OCI-LY3 (cell line): ENCODE measurements at regions not wholly inside any gene's neighbourhood (a gene's known extent, or its start where the extent isn't known, plus 50 kb on each side); places are given as distances from the start of the nearest gene placed in this dataset.

Experiments used
- H2AFZ ChIP-seq: fragments of 200-600, 300-600 bp; shearing (Covaris generic); 2 replicates; pipeline ENCODE4 v1.6.0; 2014; ENCODE audit warnings: antibody characterized with exemption, low read depth, low read length
- H3K27ac ChIP-seq: fragments of 200-600, 300-600 bp; sonication (generic); 2 replicates; pipeline ENCODE4 v1.5.1; 2014; ENCODE audit warnings: mild to moderate bottlenecking, low read length, moderate library complexity, mixed read lengths
- H3K27me3 ChIP-seq: fragments of 200-600, 300-600 bp; sonication (generic); 2 replicates; pipeline ENCODE4 v1.6.1; 2014; ENCODE audit warnings: low read depth, low read length, mixed read lengths
- H3K36me3 ChIP-seq: fragments of 200-600, 300-600 bp; sonication (generic); replicated peaks from 2 replicates; pipeline ENCODE3; 2014; ENCODE audit warnings: low read depth, low read length, mixed read lengths
- H3K4me1 ChIP-seq: fragments of 300-600, 200-600 bp; sonication (generic); 2 replicates; pipeline ENCODE4 v1.6.1; 2014; ENCODE audit warnings: low read length, mixed read lengths
- H3K4me2 ChIP-seq: fragments of 200-600, 300-600 bp; sonication (generic); 2 replicates; pipeline ENCODE4 v1.6.1; 2014; ENCODE audit warnings: low read length, mixed read lengths
- H3K4me3 ChIP-seq: fragments of 300-600, 200-600 bp; sonication (generic); 2 replicates; pipeline ENCODE4 v1.5.1; 2014; ENCODE audit warnings: antibody characterized with exemption, mild to moderate bottlenecking, low read length, moderate library complexity
- H3K79me2 ChIP-seq: fragments of 300-600, 200-600 bp; shearing (Covaris generic); 2 replicates; pipeline ENCODE4 v1.6.1; 2014; ENCODE audit warnings: mild to moderate bottlenecking, low read length, mixed read lengths
- H3K9ac ChIP-seq: fragments of 300-600, 200-600 bp; shearing (Covaris generic); 2 replicates; pipeline ENCODE4 v1.6.0; 2014; ENCODE audit warnings: mild to moderate bottlenecking, low read length, moderate library complexity
- H3K9me3 ChIP-seq: fragments of 200-600, 300-600 bp; shearing (Covaris generic); 2 replicates; pipeline ENCODE4 v1.6.1; 2014; ENCODE audit warnings: low read length, mixed read lengths; ENCODE audit not compliant: insufficient read depth
- H4K20me1 ChIP-seq: fragments of 200-600, 300-600 bp; sonication (generic); 2 replicates; pipeline ENCODE4 v1.6.1; 2016; ENCODE audit warnings: low read length, mixed read lengths; ENCODE audit not compliant: insufficient read depth
- EZH2phosphoT487 ChIP-seq: fragments of 200-600 bp; shearing (Covaris generic); IDR thresholded peaks from 2 replicates; pipeline ENCODE4 v1.6.1; 2018; ENCODE audit warnings: antibody characterized with exemption, mixed run types, low read depth
- TF ChIP-seq, protein P1 (sequence below): fragments of 200-600, 300-600 bp; sonication (generic); IDR thresholded peaks from 2 replicates; pipeline ENCODE4 v1.5.1; 2014; ENCODE audit warnings: antibody characterized with exemption, low read length, low read depth

DNA sequence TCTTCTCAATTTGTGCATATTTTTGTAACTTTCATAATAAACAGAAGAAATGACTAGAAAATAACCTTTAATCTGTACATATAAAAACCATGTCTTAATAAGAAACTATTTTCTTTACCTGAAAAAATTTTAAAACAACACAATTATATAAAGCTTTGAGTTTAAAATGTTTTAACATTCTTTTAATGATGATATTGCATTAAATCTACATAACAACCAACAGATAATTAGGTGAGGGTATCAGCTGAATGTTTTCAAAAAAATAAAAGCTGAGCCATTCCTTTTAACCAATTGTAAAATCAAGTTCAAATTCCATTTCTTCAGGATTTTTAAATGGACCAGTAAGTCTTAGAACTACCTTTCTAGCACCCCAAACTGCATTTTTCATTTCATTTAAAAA, 1185.0 kb upstream of the CITED2 start:
- H3K4me3 ChIP-seq, result no peak overlapping the region
- H3K79me2 ChIP-seq, result no peaks in the 10 kb centered on the region
- no peak overlapping the region for H3K4me2 ChIP-seq
- no peaks in the 10 kb centered on the region for H4K20me1 ChIP-seq
- H2AFZ ChIP-seq, result no peak overlapping the region
- no peaks in the 10 kb centered on the region for H3K36me3 ChIP-seq
- no peak overlapping the region; the same call in 1 of the 2 replicates for H3K9ac ChIP-seq
- no peak overlapping the region for H3K27ac ChIP-seq
- H3K27me3 ChIP-seq, result no peaks in the 10 kb centered on the region
- no peaks in the 10 kb centered on the region for H3K4me1 ChIP-seq
- H3K9me3 ChIP-seq, result no peaks in the 10 kb centered on the region
- TF ChIP-seq, protein P1, sequence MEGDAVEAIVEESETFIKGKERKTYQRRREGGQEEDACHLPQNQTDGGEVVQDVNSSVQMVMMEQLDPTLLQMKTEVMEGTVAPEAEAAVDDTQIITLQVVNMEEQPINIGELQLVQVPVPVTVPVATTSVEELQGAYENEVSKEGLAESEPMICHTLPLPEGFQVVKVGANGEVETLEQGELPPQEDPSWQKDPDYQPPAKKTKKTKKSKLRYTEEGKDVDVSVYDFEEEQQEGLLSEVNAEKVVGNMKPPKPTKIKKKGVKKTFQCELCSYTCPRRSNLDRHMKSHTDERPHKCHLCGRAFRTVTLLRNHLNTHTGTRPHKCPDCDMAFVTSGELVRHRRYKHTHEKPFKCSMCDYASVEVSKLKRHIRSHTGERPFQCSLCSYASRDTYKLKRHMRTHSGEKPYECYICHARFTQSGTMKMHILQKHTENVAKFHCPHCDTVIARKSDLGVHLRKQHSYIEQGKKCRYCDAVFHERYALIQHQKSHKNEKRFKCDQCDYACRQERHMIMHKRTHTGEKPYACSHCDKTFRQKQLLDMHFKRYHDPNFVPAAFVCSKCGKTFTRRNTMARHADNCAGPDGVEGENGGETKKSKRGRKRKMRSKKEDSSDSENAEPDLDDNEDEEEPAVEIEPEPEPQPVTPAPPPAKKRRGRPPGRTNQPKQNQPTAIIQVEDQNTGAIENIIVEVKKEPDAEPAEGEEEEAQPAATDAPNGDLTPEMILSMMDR, result no peak
- TF ChIP-seq EZH2phosphoT487, result no peak

DNA sequence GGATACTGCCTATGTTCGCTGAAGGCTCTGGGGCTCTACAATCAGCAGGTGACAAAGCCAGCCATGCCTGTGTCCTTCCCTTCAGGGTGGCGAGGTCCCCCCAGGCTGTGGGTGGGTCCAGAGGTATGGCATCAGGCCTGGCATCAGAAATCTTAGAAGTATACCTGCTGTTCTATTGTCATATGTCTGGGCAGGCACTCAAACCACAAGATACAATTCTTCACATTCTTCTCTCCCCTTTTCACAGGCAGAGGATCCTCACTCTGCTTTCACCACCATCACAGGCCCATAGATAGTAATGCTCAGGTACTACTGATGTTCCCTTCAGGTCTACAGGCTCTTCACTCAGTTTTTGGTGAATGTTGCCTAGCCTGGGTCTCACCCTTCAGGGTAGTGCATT, 1180.0 kb upstream of the CITED2 start:
- no peak overlapping the region for H2AFZ ChIP-seq
- H3K27ac ChIP-seq, result no peak overlapping the region
- no peaks in the 10 kb centered on the region for H3K36me3 ChIP-seq
- H3K9me3 ChIP-seq, result no peaks in the 10 kb centered on the region
- H3K4me2 ChIP-seq, result no peak overlapping the region
- H3K4me1 ChIP-seq, result no peaks in the 10 kb centered on the region
- H3K27me3 ChIP-seq, result no peaks in the 10 kb centered on the region
- H3K9ac ChIP-seq, result no peak overlapping the region
- no peak overlapping the region for H3K4me3 ChIP-seq
- H3K79me2 ChIP-seq, result no peaks in the 10 kb centered on the region
- TF ChIP-seq, protein P1, result no peak
- no peak for TF ChIP-seq EZH2phosphoT487
- H4K20me1 ChIP-seq, result no peaks in the 10 kb centered on the region

DNA sequence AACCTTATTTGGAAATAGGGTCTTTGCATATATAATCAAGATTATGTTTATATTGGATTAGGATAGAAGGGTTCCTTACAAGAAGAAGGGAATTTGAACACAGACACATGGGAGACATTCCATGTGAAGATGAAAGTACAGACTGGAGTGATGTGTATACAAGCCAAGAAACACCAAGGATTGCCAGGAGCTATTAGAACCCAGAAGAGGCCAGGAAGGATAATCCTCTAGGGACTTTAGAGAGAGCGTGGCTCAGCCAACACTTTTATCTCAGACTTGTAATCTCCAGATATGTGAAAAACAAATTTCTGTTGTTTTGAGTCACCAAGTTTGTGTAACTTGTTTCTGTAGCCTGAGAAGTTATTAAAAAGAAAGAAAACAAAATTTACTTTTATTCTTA, 1173.9 kb upstream of the CITED2 start:
- Histone ChIP-seq H3K27me3 (no peaks in the 10 kb centered on the region), H3K4me2 (no peak overlapping the region), H4K20me1 (no peaks in the 10 kb centered on the region), H3K9ac (no peak overlapping the region), H3K9me3 (no peaks in the 10 kb centered on the region), H3K27ac (no peak overlapping the region), H3K79me2 (no peaks in the 10 kb centered on the region), H3K4me3 (no peak overlapping the region), H2AFZ (no peak overlapping the region), H3K4me1 (no peaks in the 10 kb centered on the region), H3K36me3 (no peaks in the 10 kb centered on the region)
- TF ChIP-seq, protein P1, result no peak
- no peak for TF ChIP-seq EZH2phosphoT487

DNA sequence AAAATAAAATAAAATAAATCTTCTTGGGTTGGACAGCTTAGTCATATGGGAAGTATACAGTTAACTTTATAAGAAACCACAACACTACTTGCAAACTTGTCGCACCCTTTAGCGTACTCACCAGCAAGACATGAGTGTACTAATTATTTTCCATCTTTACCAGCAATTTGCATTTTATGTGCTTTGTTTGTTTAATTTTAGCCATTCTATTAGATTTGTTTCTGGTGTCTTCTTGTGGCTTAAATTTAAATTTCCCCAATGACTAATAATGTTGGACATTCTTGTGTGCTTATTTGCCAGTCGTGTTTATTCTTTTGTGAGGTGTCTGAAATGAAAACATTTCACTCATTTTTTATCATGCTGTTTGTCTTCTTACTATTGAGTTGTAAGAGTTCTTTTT, 1172.2 kb upstream of the CITED2 start:
- H4K20me1 ChIP-seq, result no peaks in the 10 kb centered on the region
- H3K4me3 ChIP-seq, result no peak overlapping the region
- H3K36me3 ChIP-seq, result no peaks in the 10 kb centered on the region
- H3K79me2 ChIP-seq, result no peaks in the 10 kb centered on the region
- H3K4me2 ChIP-seq, result no peak overlapping the region
- H3K9ac ChIP-seq, result no peak overlapping the region
- no peaks in the 10 kb centered on the region for H3K9me3 ChIP-seq
- TF ChIP-seq, protein P1, result no peak
- H3K27me3 ChIP-seq, result no peaks in the 10 kb centered on the region
- H3K4me1 ChIP-seq, result no peaks in the 10 kb centered on the region
- no peak overlapping the region for H3K27ac ChIP-seq
- no peak overlapping the region for H2AFZ ChIP-seq
